Heart left ventricle (tissue), 13 donors: ENCODE measurements at regions not wholly inside any gene's neighbourhood (a gene's known extent, or its start where the extent isn't known, plus 50 kb on each side); places are given as distances from the start of the nearest gene placed in this dataset.

ENCODE experiments used
- CTCF ChIP-seq, 12 donors: fragments of 200-600 bp; sonication (generic) in 4 of 12; IDR thresholded peaks; one replicate each; pipeline versions ENCODE4 v1.5.0 to v1.8.0; 2018 to 2022; ENCODE audit warnings: antibody characterized with exemption in 12 of 12, mild to moderate bottlenecking in 5 of 12
- POLR2A ChIP-seq, 2 donors: fragments of 450-650 bp; IDR thresholded peaks; one replicate each; pipeline ENCODE4 v1.6.1; 2017; ENCODE audit warnings: antibody characterized with exemption in 2 of 2, mild to moderate bottlenecking in 2 of 2, moderate library complexity in 2 of 2
- donor health status: ischemic (EF 13 %, LVEDD 7.1; RV severe dilation, severe dysfunction).
- donor health status: DM: no; HTN: yes; CAD: no.
- donor health status: DM: no; HTN: no; CAD: no.
- donor health status: ischemic (EF 25% LVEDD 6.9; RV normal size, moderate dysfunction).
- donor health status: ischemic (EF 25% LVEDD 5.7; RV mildly dilated, moderate dysfunction).
- donor health status: ischemic (EF 35%, LVEDD 5.7; RV mildly dilated, moderate dysfunction).
- donor health status: nonischemic (EF 11% LVEDD 7.7; RV severe dilation, severe dysfunction).
- donor health status: DM: yes; HTN: yes; CAD: no.
- donor health status: PGD.
- donor health status: ischemic (EF 29% LVEDD 5.4; RV normal size, mild dysfunction).
- donor health status: nonischemic (EF 23%, LVEDD 6.1; RV moderate dilation, normal function).

DNA sequence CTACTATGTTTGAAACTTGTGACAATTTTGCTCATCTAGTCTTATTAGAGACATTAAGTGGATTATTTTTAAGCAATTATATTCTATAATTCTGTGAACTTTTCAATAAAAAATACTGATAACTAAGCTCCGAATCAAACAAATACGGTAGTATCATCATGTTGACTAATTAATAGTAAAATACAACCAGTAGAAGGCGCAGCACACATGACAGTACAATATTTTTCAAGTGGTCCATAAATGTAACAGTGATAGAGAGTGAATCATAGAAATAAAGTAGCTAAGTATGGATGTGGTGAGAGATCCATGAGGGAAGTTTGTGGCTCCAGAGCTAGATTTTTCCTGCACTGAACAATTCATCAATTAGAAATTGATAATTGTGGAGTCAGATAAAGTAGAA lies 666.2 kb downstream of the KCTD8 start:
- TF ChIP-seq CTCF (IDR thresholded peaks at IDR 0.05) (no peak), POLR2A (IDR thresholded peaks at IDR 0.05) (no peak)
